Astrocyte of the cerebellum (primary cell): ENCODE measurements at regions not wholly inside any gene's neighbourhood (a gene's known extent, or its start where the extent isn't known, plus 50 kb on each side); places are given as distances from the start of the nearest gene placed in this dataset.

Source experiments
- DNase-seq: peaks from one replicate; pipeline ENCODE4 v3.0.0-alpha.2; 2011; ENCODE audit warnings: low read depth
- H3K4me3 ChIP-seq: 2 replicates; pipeline ENCODE4 v1.5.1; 2011; ENCODE audit warnings: mild to moderate bottlenecking, low read depth, low read length, moderate library complexity
- CTCF ChIP-seq: IDR thresholded peaks from 2 replicates; pipeline ENCODE4 v1.5.1; 2012; ENCODE audit warnings: low read length, low read depth, moderate library complexity, mild to moderate bottlenecking; ENCODE audit errors: missing control alignments
- in situ Hi-C: cut with HindIII; loops from 2 replicates; pipeline ENCODE4 v1.10.0; 2017; ENCODE audit warnings: low sequenced_read_pairs

GRCh38 chr2:144682248-144682647 lies 162.3 kb upstream of the ZEB2 start:
- no peak for TF ChIP-seq CTCF
- H3K4me3 ChIP-seq = no peak overlapping the region
- DNase-seq = no peak
- in situ Hi-C loops = no loop called here

- in situ Hi-C loops = no loop called here
Observed at GRCh38 chr2:144681389-144681788, 161.5 kb upstream of the ZEB2 start.

GRCh38 chr2:144679942-144680341 lies 160.0 kb upstream of the ZEB2 start:
- no peak for DNase-seq
- in situ Hi-C loops = no loop called here
- no peak overlapping the region for H3K4me3 ChIP-seq
- no peak for TF ChIP-seq CTCF

More at GRCh38 chr2:144681389-144681788, 161.5 kb upstream of the ZEB2 start:
- no peak for TF ChIP-seq CTCF
- H3K4me3 ChIP-seq = no peak overlapping the region
- DNase-seq = no peak

- no peak for DNase-seq
- no peak for TF ChIP-seq CTCF
- in situ Hi-C loops = no loop called here
- H3K4me3 ChIP-seq = no peak overlapping the region
Observed at GRCh38 chr2:144678736-144679135, 158.8 kb upstream of the ZEB2 start.

- in situ Hi-C loops = no loop called here
- H3K4me3 ChIP-seq = no peak overlapping the region
- DNase-seq = no peak
- no peak for TF ChIP-seq CTCF
Observed at GRCh38 chr2:144675731-144676130, 155.8 kb upstream of the ZEB2 start.

- TF ChIP-seq CTCF = no peak
- DNase-seq = no peak
- no peak overlapping the region for H3K4me3 ChIP-seq
- in situ Hi-C loops = no loop called here
Observed at GRCh38 chr2:144675331-144675730, 155.4 kb upstream of the ZEB2 start.

GRCh38 chr2:144674071-144674470 lies 154.2 kb upstream of the ZEB2 start:
- no peak overlapping the region for H3K4me3 ChIP-seq
- no peak for TF ChIP-seq CTCF
- in situ Hi-C loops = no loop called here
- DNase-seq = no peak
